ENCODE measurements at regions not wholly inside any gene's neighbourhood (a gene's known extent, or its start where the extent isn't known, plus 50 kb on each side); places are given as distances from the start of the nearest gene placed in this dataset.
A peak's percentile ranks its signal among the peaks of the same experiment; 100 is the strongest.

GRCh38 chr17:81345228-81346089 lies 49.8 kb upstream of the BAHCC1 start:
- in situ Hi-C loops (cut with HindIII; ENCODE audit: low sequenced_read_pairs) = no loop called here

More at GRCh38 chr17:81345228-81346089, 49.8 kb upstream of the BAHCC1 start:
- DNase-seq (ENCODE audit: low spot score) = peak; percentile 80
